GM12874 (cell line): ENCODE measurements at regions not wholly inside any gene's neighbourhood (a gene's known extent, or its start where the extent isn't known, plus 50 kb on each side); places are given as distances from the start of the nearest gene placed in this dataset.

Experiments used
- TF ChIP-seq, protein P1 (sequence below): IDR thresholded peaks from 2 replicates; pipeline ENCODE4 v1.5.1; 2011; ENCODE audit warnings: low read depth, mild to moderate bottlenecking, control low read depth, low read length, moderate library complexity; ENCODE audit not compliant: insufficient read depth

DNA sequence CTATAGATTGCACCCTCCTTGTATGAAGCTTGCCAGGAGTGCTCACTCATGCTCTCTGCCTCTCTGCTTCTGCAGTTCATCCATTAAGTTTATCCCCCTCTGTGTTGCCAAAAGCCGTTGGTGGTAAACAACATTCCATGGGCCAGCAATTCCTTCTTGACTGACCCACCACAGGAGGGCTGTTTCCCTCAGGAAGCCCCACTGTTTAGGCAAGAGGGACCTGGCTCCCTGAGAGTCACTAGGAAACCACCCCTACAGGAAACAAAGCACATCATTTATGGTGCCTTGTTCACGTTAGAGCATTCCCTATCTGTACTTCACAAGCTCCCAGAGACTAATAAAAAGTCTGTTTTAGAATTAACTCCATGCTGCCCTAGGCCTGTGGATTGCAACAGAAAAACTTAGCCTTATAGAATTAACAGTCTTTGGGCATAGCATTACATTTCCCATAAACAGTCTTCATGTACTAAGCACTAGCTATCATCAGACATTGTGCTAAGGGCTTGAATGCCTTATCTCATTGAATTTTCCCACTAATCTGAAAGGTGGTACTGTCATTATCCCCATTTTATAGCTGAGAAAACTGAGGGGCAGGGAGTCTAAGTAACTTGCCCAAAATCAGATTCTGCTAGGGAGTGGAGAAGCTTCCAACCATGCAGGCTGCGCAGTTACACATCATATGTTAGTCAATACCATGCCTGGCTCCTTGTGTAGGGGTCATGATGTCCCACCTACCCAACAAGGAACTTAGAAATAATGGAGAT, 149.9 kb downstream of the SHQ1 start:
- TF ChIP-seq, protein P1, sequence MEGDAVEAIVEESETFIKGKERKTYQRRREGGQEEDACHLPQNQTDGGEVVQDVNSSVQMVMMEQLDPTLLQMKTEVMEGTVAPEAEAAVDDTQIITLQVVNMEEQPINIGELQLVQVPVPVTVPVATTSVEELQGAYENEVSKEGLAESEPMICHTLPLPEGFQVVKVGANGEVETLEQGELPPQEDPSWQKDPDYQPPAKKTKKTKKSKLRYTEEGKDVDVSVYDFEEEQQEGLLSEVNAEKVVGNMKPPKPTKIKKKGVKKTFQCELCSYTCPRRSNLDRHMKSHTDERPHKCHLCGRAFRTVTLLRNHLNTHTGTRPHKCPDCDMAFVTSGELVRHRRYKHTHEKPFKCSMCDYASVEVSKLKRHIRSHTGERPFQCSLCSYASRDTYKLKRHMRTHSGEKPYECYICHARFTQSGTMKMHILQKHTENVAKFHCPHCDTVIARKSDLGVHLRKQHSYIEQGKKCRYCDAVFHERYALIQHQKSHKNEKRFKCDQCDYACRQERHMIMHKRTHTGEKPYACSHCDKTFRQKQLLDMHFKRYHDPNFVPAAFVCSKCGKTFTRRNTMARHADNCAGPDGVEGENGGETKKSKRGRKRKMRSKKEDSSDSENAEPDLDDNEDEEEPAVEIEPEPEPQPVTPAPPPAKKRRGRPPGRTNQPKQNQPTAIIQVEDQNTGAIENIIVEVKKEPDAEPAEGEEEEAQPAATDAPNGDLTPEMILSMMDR, result no peak

DNA sequence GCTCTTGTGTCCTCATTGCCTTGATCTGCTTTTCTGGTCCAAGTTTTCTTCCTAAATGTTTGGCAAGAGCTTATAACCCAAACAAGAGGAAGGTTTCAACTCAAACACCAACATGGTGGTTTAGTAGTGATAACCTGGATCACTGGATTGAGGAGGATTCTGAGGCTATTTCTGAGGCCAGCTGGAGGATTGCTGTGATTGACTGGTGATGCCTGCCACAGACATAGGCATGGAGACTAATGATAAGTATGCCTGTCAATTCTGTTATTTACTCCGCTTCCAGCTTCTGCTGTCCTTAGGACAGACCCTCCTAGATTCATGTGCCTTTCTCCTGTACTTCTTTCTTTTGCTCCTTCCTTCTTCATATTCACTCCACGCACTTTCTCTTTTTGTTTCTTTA, 150.5 kb downstream of the SHQ1 start:
- TF ChIP-seq, protein P1, result no peak

DNA sequence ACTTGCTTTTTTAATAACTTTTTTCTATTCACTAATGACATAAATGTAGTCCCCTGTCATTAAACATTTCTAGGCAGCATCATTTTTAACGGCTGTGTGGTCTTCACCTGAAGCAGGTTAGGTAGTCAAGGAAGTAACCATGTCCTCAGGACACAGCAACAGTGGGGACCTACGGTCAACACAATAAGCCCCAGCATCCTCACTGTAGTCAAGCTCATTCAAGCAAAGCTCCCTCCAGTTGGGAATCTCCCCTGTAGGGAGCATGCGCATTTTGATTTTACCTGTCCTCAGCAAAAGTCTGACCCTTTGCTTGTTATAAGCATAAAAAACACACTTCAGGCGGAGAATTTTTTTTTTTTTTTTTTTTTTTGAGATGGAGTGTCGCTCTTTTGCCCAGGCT, 151.4 kb downstream of the SHQ1 start:
- TF ChIP-seq, protein P1, result no peak

DNA sequence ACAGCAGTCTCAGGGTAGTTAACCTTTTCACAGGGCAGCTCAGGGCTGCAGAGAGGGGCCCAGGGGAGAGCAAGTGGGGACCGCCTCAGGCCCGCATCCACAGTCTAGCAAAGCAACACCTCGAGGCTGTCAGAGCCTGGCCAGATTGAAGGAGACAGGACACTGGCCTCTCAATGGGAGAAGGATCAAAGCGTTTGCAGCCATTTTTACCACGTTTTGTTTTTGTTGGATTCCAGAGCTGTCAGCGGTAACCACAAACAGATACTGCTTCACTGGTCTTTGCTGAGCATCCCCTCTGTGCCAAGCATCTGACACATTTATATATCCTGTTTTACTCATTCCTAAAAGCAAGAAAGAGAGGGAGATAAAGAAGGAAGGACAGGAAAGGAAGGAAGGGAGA, 153.8 kb downstream of the SHQ1 start:
- TF ChIP-seq, protein P1, result no peak

DNA sequence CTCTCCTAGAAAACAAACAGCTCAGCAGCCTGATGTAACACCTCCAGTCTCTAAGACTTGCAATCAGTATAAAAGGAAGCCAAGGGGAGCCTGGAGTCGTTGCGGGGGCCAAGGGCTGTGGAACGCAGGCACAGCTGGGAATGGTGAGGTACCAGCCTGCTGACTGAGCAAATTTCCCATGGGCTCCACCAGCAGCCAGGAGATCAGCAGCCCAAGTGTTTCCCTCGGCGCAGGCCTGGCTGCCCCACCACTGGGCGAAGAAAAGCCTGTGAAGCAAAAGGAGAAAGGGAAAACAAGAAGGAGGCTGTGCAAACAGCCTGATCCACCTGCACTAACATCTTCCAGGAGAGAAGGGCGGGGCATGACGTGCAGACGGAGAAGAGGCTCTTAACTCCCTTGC, 155.3 kb downstream of the SHQ1 start:
- TF ChIP-seq, protein P1, result no peak

DNA sequence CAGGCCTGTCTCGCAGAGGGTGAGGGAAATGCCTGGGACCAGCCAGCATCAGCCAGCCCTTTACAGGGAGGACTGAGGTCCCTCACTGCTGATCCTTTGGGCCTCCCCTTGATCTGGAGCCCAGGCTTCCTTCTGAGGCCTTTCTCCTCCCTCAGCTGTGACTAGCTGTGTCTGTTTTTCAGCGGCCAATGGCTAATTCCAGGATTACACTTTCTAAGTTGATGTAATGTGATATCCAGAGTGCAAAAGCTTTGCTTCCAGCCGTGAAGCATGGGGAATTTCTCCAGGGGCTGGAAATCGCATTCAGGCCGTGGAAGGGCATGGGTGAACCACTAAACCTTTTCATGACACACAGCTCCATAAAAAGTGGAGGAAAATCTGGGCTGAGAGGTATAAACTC, 157.6 kb downstream of the SHQ1 start:
- TF ChIP-seq, protein P1, result no peak

DNA sequence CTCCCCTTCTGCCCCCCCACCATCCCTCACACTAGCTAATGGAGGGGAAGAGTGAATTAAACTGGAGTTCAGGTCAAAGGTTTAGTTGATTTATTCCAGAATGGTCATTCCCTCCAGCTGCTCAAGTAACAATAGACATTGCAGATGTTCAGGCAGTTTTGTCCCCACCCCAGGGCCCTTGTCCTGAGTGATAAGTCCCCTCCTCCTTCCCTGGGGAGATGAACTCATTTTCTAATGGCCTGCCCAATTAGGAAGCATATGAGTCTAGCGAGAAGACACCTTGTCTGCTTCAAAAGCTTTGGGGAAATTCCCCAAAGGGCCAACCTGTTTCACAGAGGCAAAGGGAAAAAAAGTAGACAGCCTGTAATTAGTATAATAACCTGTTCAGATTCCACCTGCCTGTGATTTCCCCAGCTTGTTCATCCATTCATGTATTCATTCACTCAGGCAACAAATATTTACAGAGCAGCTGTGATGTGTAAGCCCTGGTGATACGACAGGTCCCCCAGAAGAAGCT, 165.3 kb downstream of the SHQ1 start:
- TF ChIP-seq, protein P1, result no peak
